Karpas-422 (cell line): ENCODE measurements at regions not wholly inside any gene's neighbourhood (a gene's known extent, or its start where the extent isn't known, plus 50 kb on each side); places are given as distances from the start of the nearest gene placed in this dataset.
"Not testable (repeated sequence)": the region's sequence is repeated elsewhere in the genome, so short reads cannot be mapped to it uniquely, and the experiment has no call there.

Source experiments
- DNase-seq: peaks from one replicate; pipeline ENCODE4 v3.0.0-alpha.2; 2015
- H2AFZ ChIP-seq: fragments of 200-600 bp; sonication (generic); 2 replicates; pipeline ENCODE4 v1.6.1; 2014; ENCODE audit warnings: antibody characterized with exemption, low read length, mixed read lengths
- H3K27ac ChIP-seq: fragments of 200-600 bp; sonication (generic); 2 replicates; pipeline ENCODE4 v1.5.1; 2014; ENCODE audit warnings: mild to moderate bottlenecking, low read length, moderate library complexity
- H3K27me3 ChIP-seq: fragments of 200-600 bp; sonication (generic); 2 replicates; pipeline ENCODE4 v1.6.1; 2014; ENCODE audit warnings: low read length, mixed read lengths
- H3K36me3 ChIP-seq: fragments of 200-600 bp; sonication (generic); 2 replicates; pipeline ENCODE4 v1.6.1; 2014; ENCODE audit warnings: low read length, mixed read lengths; ENCODE audit not compliant: insufficient read depth
- H3K4me1 ChIP-seq: fragments of 200-600 bp; sonication (generic); 2 replicates; pipeline ENCODE4 v1.6.1; 2014; ENCODE audit warnings: mild to moderate bottlenecking, low read length, mixed read lengths
- H3K4me2 ChIP-seq: fragments of 200-600 bp; sonication (generic); 2 replicates; pipeline ENCODE4 v1.6.1; 2014; ENCODE audit warnings: low read length, low read depth, mild to moderate bottlenecking; ENCODE audit not compliant: poor library complexity, severe bottlenecking
- H3K4me3 ChIP-seq: fragments of 200-600 bp; sonication (generic); 2 replicates; pipeline ENCODE4 v1.5.1; 2014; ENCODE audit warnings: mild to moderate bottlenecking, antibody characterized with exemption, low read length, mixed read lengths
- H3K79me2 ChIP-seq: fragments of 200-600 bp; sonication (generic); 2 replicates; pipeline ENCODE4 v1.6.1; 2014; ENCODE audit warnings: mild to moderate bottlenecking, low read length, mixed read lengths
- H3K9ac ChIP-seq: fragments of 200-600 bp; sonication (generic); 2 replicates; pipeline ENCODE4 v1.6.0; 2014; ENCODE audit warnings: low read length
- H3K9me2 ChIP-seq: fragments of 200-600 bp; sonication (generic), shearing (Covaris generic); replicated peaks from 2 replicates; pipeline ENCODE4 v1.6.0; 2014; ENCODE audit warnings: mild to moderate bottlenecking, low read length, moderate library complexity; ENCODE audit not compliant: insufficient read depth
- H3K9me3 ChIP-seq: fragments of 300-700, 200-600 bp; sonication (generic); 2 replicates; pipeline ENCODE4 v1.6.1; 2014; ENCODE audit warnings: low read length, mixed read lengths
- H4K20me1 ChIP-seq: fragments of 200-600 bp; sonication (generic); 2 replicates; pipeline ENCODE4 v1.6.1; 2014; ENCODE audit warnings: mild to moderate bottlenecking, antibody characterized with exemption, low read length, low read depth; ENCODE audit not compliant: insufficient read depth

- H2AFZ ChIP-seq, result no peak overlapping the region
- H3K27me3 ChIP-seq, result no peaks in the 10 kb centered on the region
- no peaks in the 10 kb centered on the region for H3K9me2 ChIP-seq
- H3K27ac ChIP-seq, result no peak overlapping the region
- no peaks in the 10 kb centered on the region for H3K79me2 ChIP-seq
- no peak overlapping the region for H3K4me2 ChIP-seq
- no peak for DNase-seq
- no peaks in the 10 kb centered on the region for H3K4me1 ChIP-seq
- H3K36me3 ChIP-seq, result no peaks in the 10 kb centered on the region
- no peak overlapping the region for H3K4me3 ChIP-seq
- H3K9ac ChIP-seq, result no peak overlapping the region
- H3K9me3 ChIP-seq, result no peaks in the 10 kb centered on the region
- no peaks in the 10 kb centered on the region for H4K20me1 ChIP-seq
Measured at GRCh38 chr7:131933751-131934289, 377.4 kb upstream of the PODXL start.

DNA sequence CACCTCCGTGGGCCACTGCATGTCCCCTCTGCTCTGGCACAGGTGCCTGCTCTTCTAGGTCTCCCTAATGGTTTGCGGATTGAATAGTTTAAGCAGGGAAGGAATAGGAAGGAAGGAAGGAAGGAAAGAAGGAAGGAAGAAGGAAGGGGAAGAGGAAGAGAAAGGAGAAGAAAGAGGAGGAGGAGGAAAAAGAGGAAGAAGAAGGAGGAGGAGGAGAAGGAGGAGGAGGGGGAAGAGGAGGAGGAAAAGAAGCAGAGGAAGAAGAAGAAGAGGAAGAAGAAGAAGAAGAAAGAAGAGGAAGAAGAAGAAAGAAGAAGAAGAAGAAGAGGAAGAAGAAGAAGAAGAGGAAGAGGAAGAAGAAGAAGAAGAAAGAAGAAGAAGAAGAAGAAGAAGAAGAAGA is 376.8 kb upstream of the PODXL start:
- not testable (repeated sequence) for H3K4me3 ChIP-seq, H3K36me3 ChIP-seq, H3K27me3 ChIP-seq, H3K9ac ChIP-seq, H3K9me3 ChIP-seq, H2AFZ ChIP-seq, H3K4me2 ChIP-seq, H3K79me2 ChIP-seq, H3K4me1 ChIP-seq, DNase-seq, H3K27ac ChIP-seq, H3K9me2 ChIP-seq, H4K20me1 ChIP-seq

DNA sequence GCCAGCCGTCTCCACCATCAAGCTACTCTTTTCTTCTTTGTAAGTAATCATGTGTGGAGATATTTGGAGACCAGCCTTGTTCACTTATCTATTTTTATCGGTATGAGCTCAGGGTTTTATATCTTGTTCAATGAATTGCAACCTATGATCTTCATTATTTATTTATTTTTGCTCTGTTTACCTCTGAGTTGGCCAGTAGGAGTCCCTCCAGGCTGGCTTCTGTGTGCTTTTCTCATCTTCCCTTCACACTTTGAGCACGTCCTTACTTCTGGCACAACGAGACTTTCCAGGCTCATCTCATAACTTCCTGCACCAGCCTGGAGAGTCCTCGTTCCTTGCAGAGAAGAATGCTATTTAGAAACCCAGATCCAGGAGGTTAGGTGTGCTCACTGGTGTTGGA is 375.8 kb upstream of the PODXL start:
- Histone ChIP-seq H3K79me2 (no peaks in the 10 kb centered on the region), H3K27ac (no peak overlapping the region), H4K20me1 (no peaks in the 10 kb centered on the region), H3K9me3 (no peaks in the 10 kb centered on the region), H3K4me2 (no peak overlapping the region), H2AFZ (no peak overlapping the region), H3K27me3 (no peaks in the 10 kb centered on the region), H3K9ac (no peak overlapping the region), H3K4me3 (no peak overlapping the region), H3K4me1 (no peaks in the 10 kb centered on the region), H3K36me3 (no peaks in the 10 kb centered on the region), H3K9me2 (no peaks in the 10 kb centered on the region)
- no peak for DNase-seq

DNA sequence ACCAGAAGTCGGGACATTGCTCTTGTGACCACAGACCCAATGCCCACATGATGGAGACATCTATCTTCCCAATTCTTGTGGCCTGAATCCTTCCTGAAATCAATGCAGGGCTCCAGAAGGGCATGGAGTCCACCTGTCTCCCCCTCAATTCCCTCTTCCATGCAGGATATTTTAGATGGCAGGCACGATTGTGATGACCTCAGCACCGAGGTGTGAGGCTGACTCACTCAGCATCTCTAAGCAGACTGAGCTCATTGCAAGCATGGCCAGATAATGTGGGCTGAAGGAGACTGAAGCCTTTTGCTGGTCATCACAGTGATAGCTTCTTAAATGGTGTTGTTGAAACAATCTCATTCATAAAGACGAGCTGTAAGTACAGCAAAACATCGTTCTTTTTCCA is 374.9 kb upstream of the PODXL start:
- no peaks in the 10 kb centered on the region for H4K20me1 ChIP-seq
- H3K27ac ChIP-seq, result no peak overlapping the region
- no peaks in the 10 kb centered on the region for H3K9me3 ChIP-seq
- no peaks in the 10 kb centered on the region for H3K79me2 ChIP-seq
- DNase-seq, result no peak
- H2AFZ ChIP-seq, result no peak overlapping the region
- no peaks in the 10 kb centered on the region for H3K27me3 ChIP-seq
- no peaks in the 10 kb centered on the region for H3K9me2 ChIP-seq
- H3K4me1 ChIP-seq, result no peaks in the 10 kb centered on the region
- no peaks in the 10 kb centered on the region for H3K36me3 ChIP-seq
- H3K4me3 ChIP-seq, result no peak overlapping the region
- no peak overlapping the region for H3K9ac ChIP-seq
- no peak overlapping the region for H3K4me2 ChIP-seq

DNA sequence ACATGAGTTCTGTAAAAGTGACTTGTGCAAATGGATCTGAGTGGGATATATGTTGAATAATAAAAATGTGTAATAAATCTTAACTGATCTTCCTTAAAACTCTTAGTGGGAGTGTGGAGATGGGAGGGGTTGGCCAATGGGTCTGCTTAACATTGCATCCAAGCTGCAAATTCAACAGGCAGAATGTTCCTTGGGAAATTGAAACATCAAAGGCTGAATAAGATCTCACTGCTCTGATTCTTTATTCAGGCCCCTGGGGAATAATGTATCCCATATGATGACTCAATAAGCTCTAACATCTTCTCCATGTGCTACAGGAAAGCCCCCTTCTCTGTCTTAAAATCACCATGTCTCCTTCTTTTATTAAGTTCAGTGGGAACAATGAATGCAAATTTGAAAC is 373.2 kb upstream of the PODXL start:
- Histone ChIP-seq H2AFZ (no peak overlapping the region), H3K9me3 (no peaks in the 10 kb centered on the region), H3K9me2 (no peaks in the 10 kb centered on the region), H3K9ac (no peak overlapping the region), H3K27me3 (no peaks in the 10 kb centered on the region), H3K4me2 (no peak overlapping the region), H3K4me1 (no peaks in the 10 kb centered on the region), H3K4me3 (no peak overlapping the region), H3K79me2 (no peaks in the 10 kb centered on the region), H4K20me1 (no peaks in the 10 kb centered on the region), H3K27ac (no peak overlapping the region), H3K36me3 (no peaks in the 10 kb centered on the region)
- DNase-seq, result no peak

- no peak overlapping the region for H3K9ac ChIP-seq
- no peak overlapping the region for H2AFZ ChIP-seq
- H3K4me1 ChIP-seq, result no peaks in the 10 kb centered on the region
- H3K27ac ChIP-seq, result no peak overlapping the region
- H3K4me3 ChIP-seq, result no peak overlapping the region
- no peaks in the 10 kb centered on the region for H3K79me2 ChIP-seq
- H3K36me3 ChIP-seq, result no peaks in the 10 kb centered on the region
- no peaks in the 10 kb centered on the region for H3K27me3 ChIP-seq
- H3K4me2 ChIP-seq, result no peak overlapping the region
- H4K20me1 ChIP-seq, result no peaks in the 10 kb centered on the region
- no peak for DNase-seq
- no peaks in the 10 kb centered on the region for H3K9me3 ChIP-seq
- no peaks in the 10 kb centered on the region for H3K9me2 ChIP-seq
Measured at GRCh38 chr7:131927770-131928423, 371.5 kb upstream of the PODXL start.

GRCh38 chr7:131925636-131926035 is 369.2 kb upstream of the PODXL start:
- H3K79me2 ChIP-seq, result no peaks in the 10 kb centered on the region
- H3K27me3 ChIP-seq, result no peaks in the 10 kb centered on the region
- H3K36me3 ChIP-seq, result no peaks in the 10 kb centered on the region

DNA sequence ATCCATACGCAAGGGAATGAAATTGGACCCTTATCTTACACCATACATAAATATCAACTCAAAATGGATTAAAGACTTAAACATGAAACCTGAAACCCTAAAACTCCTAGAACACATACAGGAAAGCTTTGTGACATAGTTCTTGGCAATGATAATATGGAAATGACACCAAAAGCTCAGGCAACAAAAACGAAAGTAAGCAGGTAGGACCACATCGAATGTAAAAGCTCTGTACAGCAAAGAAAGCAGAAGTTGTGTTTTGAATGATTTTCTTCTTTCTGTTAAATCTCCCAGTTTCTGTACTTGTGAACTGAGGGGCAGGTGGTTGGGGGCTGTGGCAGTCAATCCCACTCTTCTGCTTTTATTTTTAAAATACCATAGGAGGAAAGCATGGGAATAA is 368.4 kb upstream of the PODXL start:
- H4K20me1 ChIP-seq, result no peaks in the 10 kb centered on the region
- H3K79me2 ChIP-seq, result no peaks in the 10 kb centered on the region
- no peaks in the 10 kb centered on the region for H3K9me2 ChIP-seq
- H3K27me3 ChIP-seq, result no peaks in the 10 kb centered on the region
- H3K9me3 ChIP-seq, result no peaks in the 10 kb centered on the region
- no peaks in the 10 kb centered on the region for H3K4me1 ChIP-seq
- H3K9ac ChIP-seq, result no peak overlapping the region
- no peak overlapping the region; the same call in 1 of the 2 replicates for H3K4me3 ChIP-seq
- no peak overlapping the region for H3K27ac ChIP-seq
- H2AFZ ChIP-seq, result no peak overlapping the region
- DNase-seq, result no peak
- H3K4me2 ChIP-seq, result no peak overlapping the region
- H3K36me3 ChIP-seq, result no peaks in the 10 kb centered on the region

More at GRCh38 chr7:131925636-131926035, 369.2 kb upstream of the PODXL start:
- Histone ChIP-seq H2AFZ (no peak overlapping the region), H3K9ac (no peak overlapping the region), H3K4me2 (no peak overlapping the region), H4K20me1 (no peaks in the 10 kb centered on the region), H3K27ac (no peak overlapping the region), H3K9me2 (no peaks in the 10 kb centered on the region), H3K9me3 (no peaks in the 10 kb centered on the region), H3K4me3 (no peak overlapping the region), H3K4me1 (no peaks in the 10 kb centered on the region)
- DNase-seq, result no peak
